GM21528 (cell line): ENCODE measurements at regions not wholly inside any gene's neighbourhood (a gene's known extent, or its start where the extent isn't known, plus 50 kb on each side); places are given as distances from the start of the nearest gene placed in this dataset.
"Not testable (repeated sequence)": the region's sequence is repeated elsewhere in the genome, so short reads cannot be mapped to it uniquely, and the experiment has no call there.

ENCODE experiments used
- ATAC-seq: cut with Tn5 transposase; IDR thresholded peaks from one replicate; pipeline ENCODE4 v1.9.1; 2021; ENCODE audit warnings: mild to moderate bottlenecking, moderate library complexity; ENCODE audit not compliant: unreplicated experiment, low FRiP score

GRCh38 chr4:141290771-141291170 lies 70.1 kb downstream of the ZNF330 start:
- no peak for ATAC-seq

GRCh38 chr4:141294306-141294705 lies 73.6 kb downstream of the ZNF330 start:
- ATAC-seq = no peak

GRCh38 chr4:141301216-141301615 lies 80.5 kb downstream of the ZNF330 start:
- no peak for ATAC-seq

- ATAC-seq = no peak
Measured at GRCh38 chr4:141302924-141303323, 82.2 kb downstream of the ZNF330 start.

- no peak for ATAC-seq
Measured at GRCh38 chr4:141304346-141304745, 83.7 kb downstream of the ZNF330 start.

- no peak for ATAC-seq
Measured at GRCh38 chr4:141306331-141306730, 85.6 kb downstream of the ZNF330 start.

GRCh38 chr4:141307241-141307689 lies 86.6 kb downstream of the ZNF330 start:
- peak; percentile 100 for ATAC-seq

- no peak for ATAC-seq
Measured at GRCh38 chr4:141309874-141310273, 89.2 kb downstream of the ZNF330 start.

- no peak for ATAC-seq
Measured at GRCh38 chr4:141311246-141312204, 90.8 kb downstream of the ZNF330 start.

- no peak for ATAC-seq
Measured at GRCh38 chr4:141314627-141315026, 93.9 kb downstream of the ZNF330 start.

GRCh38 chr4:141328560-141329173 lies 108.0 kb downstream of the ZNF330 start:
- ATAC-seq = no peak

- no peak for ATAC-seq
Measured at GRCh38 chr4:141329174-141329569, 108.5 kb downstream of the ZNF330 start.

GRCh38 chr4:141330616-141331015 lies 109.9 kb downstream of the ZNF330 start:
- ATAC-seq = no peak

GRCh38 chr4:141331534-141332358 lies 111.1 kb downstream of the ZNF330 start:
- ATAC-seq = no peak

- ATAC-seq = not testable (repeated sequence)
Measured at GRCh38 chr4:141332359-141333181, 111.9 kb downstream of the ZNF330 start.

GRCh38 chr4:141333456-141334230 lies 112.9 kb downstream of the ZNF330 start:
- not testable (repeated sequence) for ATAC-seq

- ATAC-seq = no peak
Measured at GRCh38 chr4:141335166-141335565, 114.5 kb downstream of the ZNF330 start.

GRCh38 chr4:141338238-141338637 lies 117.5 kb downstream of the ZNF330 start:
- no peak for ATAC-seq

- ATAC-seq = no peak
Measured at GRCh38 chr4:141339391-141339790, 118.7 kb downstream of the ZNF330 start.
